ENCODE measurements at regions not wholly inside any gene's neighbourhood (a gene's known extent, or its start where the extent isn't known, plus 50 kb on each side); places are given as distances from the start of the nearest gene placed in this dataset.

DNA sequence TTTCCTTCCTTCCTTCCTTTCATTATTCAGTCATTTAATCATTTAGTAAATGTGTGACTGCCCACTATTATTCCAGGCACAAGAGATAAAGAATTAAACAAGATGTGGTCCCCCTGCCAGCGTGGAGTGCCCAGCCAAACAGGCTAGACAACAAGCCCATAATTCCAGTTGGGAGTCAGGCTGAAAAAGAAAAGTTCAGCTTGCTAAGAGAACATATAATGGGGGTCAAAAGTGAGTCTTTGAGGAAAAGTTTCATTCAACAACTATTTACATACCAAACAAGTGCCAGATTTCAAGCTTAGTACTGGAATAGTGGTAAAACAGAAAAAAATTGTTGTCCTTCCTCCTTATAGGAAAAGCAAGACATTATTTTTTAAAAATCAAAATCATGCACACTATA is 523.7 kb downstream of the TAFA4 start:
- no peak overlapping the region for H3K4me3 ChIP-seq (ENCODE audit: low read length)
- no peaks in the 10 kb centered on the region for H3K4me1 ChIP-seq (ENCODE audit: insufficient read depth, low read length)
- H3K27me3 ChIP-seq (ENCODE audit: insufficient read depth, low read length): no peaks in the 10 kb centered on the region
- H3K9me3 ChIP-seq (ENCODE audit: low read depth, low read length): no peaks in the 10 kb centered on the region

DNA sequence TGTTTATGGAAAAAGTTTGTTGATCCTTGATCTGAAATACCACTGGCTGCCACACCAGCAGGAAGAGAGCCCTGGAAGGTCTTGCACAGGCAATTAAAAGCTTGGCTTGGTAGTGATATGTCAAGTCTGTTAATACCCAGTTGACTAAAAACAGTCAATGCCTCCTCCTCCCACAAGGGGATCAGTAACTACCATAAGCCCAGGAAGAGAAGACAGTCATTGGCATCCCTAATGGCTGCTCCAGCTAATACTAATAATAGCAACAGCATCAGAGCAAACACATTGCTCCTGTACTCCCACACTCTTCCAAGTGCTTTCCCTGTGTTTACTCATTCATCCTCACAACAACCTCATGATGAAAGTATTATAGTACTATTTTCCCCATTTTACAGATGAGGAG is 528.6 kb downstream of the TAFA4 start:
- Histone ChIP-seq H3K4me3 (ENCODE audit: low read length) (no peak overlapping the region), H3K4me1 (ENCODE audit: insufficient read depth, low read length) (no peaks in the 10 kb centered on the region), H3K27me3 (ENCODE audit: insufficient read depth, low read length) (no peaks in the 10 kb centered on the region), H3K9me3 (ENCODE audit: low read depth, low read length) (no peaks in the 10 kb centered on the region)

DNA sequence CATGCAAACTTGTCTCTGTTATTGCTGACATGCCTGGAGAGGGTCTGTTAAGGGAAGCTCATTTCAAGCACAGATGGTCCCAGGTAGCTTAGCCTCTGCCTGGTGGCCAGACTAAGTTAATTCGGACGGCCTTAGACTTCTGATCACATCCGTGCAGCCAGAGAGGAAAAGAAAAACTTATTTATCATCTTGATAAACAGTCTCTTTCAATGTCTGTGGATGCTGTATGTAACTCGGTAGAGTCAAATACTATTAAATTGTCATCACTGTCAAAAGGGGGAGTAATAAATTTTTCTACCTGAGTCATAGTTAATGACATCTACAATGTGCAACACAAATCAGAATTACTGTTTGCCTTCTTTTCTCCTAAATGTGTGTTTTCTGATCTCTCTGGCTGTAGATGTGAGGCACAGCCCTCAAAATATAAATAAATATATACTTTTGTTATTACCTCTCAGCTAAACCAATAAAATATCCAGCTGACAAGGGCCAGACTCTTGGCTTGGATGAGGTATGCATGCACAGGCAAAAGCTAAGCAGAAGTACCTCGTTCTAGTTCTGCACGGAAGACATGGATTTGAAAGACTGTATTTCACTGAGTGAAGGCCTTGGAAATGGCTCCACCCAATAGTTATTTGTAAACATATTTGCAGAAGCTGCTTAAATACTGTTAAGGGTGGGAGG is 530.0 kb downstream of the TAFA4 start:
- Histone ChIP-seq H3K4me3 (ENCODE audit: low read length) (no peak overlapping the region), H3K27me3 (ENCODE audit: insufficient read depth, low read length) (no peaks in the 10 kb centered on the region), H3K4me1 (ENCODE audit: insufficient read depth, low read length) (no peaks in the 10 kb centered on the region), H3K9me3 (ENCODE audit: low read depth, low read length) (no peaks in the 10 kb centered on the region)

DNA sequence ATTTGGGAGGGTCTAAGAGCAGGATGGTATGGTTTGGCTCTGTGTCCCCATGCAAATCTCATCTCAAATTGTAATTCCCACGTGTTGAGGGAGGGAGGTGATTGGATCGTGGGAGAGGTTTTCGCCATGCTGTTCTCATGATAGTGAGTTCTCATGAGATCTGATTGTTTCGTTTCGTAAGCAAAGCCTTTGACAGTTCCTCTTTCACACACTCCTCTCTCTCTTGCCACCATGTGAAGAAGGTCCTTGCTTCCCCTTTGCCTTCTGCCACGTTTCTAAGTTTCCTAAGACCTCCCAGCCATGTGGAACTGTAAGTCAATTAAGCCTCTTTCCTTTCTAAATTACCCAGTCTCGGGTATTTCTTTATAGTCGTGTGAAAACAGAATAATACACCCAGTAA is 553.7 kb downstream of the TAFA4 start:
- Histone ChIP-seq H3K4me1 (ENCODE audit: insufficient read depth, low read length) (no peaks in the 10 kb centered on the region), H3K27me3 (ENCODE audit: insufficient read depth, low read length) (no peaks in the 10 kb centered on the region), H3K4me3 (ENCODE audit: low read length) (no peak overlapping the region), H3K9me3 (ENCODE audit: low read depth, low read length) (peaks cover 5% of the 10 kb centered on the region)

DNA sequence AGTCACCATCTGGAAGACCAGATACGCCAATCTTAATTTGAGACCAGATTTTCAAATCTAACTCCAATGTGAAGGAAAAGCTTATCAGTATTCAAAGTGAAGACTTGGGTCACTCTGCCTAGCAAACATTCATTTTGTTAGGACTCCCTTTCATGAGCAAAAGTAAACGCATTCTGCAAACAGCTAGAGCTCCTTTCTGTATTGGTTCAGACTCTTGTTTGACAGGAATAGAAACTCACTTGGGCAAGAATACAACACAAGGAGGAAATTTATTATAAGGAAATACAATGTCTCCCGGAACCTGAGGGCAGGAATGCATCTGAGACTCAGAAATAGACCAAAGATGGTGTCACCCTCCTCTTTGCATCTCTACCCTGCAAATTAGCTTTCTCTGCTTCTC is 558.6 kb downstream of the TAFA4 start:
- Histone ChIP-seq H3K4me3 (ENCODE audit: low read length) (no peak overlapping the region), H3K4me1 (ENCODE audit: insufficient read depth, low read length) (no peaks in the 10 kb centered on the region), H3K9me3 (ENCODE audit: low read depth, low read length) (peaks cover 5% of the 10 kb centered on the region), H3K27me3 (ENCODE audit: insufficient read depth, low read length) (no peaks in the 10 kb centered on the region)

DNA sequence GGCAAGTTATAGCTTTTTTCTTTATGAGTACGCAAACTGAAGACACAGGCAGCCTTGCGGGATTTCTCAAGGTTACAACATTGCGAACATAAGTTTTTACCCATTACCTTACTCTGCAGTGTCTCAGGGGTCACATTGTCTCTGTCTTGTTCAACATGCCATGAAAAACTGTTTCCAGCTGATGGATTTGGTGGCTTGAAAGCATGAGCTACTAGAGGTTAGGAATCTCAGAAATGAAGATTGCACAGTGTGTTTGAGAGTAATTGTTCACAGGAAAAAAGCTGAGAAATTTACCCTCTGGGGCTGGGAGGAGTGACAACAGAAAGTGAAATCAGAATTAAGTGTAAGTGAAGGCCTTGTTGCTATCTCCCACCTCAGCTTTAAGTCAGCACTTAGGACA is 568.6 kb downstream of the TAFA4 start:
- Histone ChIP-seq H3K4me3 (ENCODE audit: low read length) (no peak overlapping the region), H3K4me1 (ENCODE audit: insufficient read depth, low read length) (no peaks in the 10 kb centered on the region), H3K27me3 (ENCODE audit: insufficient read depth, low read length) (no peaks in the 10 kb centered on the region), H3K9me3 (ENCODE audit: low read depth, low read length) (no peaks in the 10 kb centered on the region)

DNA sequence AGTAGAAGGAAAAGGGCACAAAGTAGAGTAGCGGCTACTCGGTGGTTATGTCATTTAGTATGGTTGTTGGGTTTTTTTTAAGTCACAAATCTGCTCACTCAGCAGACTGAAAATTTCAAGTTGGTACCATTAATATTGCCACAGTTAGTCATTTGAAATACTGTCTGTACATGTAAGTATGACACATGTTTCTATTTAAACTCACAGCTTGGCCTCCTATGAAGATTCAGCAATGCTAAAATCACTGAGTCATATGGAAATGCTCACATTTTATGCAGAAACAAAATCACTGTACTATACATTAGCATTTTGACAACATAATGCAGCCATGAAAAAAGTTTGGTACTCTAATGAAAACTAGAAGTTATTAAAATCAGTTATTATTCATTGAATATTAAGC is 571.9 kb downstream of the TAFA4 start:
- no peaks in the 10 kb centered on the region for H3K27me3 ChIP-seq (ENCODE audit: insufficient read depth, low read length)
- H3K4me3 ChIP-seq (ENCODE audit: low read length): no peak overlapping the region
- H3K9me3 ChIP-seq (ENCODE audit: low read depth, low read length): no peaks in the 10 kb centered on the region
- no peaks in the 10 kb centered on the region for H3K4me1 ChIP-seq (ENCODE audit: insufficient read depth, low read length)

DNA sequence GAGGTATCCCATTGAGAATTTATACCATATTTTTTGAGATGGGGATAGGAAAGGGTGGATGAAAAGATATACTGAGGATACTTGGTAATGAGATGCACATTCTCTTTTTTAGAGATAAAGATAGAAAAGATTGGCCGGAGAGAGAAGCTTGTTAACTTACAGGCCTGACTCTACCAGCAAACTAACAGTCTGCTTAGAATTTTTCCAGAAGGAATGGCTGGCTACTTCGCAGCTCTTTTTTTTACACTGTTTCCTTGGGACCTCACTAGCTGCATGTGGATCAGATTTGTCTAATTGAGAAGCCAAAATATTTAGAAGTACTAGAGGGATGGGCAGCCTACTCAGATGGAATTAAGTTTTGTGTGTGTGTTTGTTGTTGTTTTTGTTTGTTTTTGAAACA is 586.6 kb downstream of the TAFA4 start:
- Histone ChIP-seq H3K27me3 (ENCODE audit: insufficient read depth, low read length) (no peaks in the 10 kb centered on the region), H3K9me3 (ENCODE audit: low read depth, low read length) (no peaks in the 10 kb centered on the region), H3K4me3 (ENCODE audit: low read length) (no peak overlapping the region), H3K4me1 (ENCODE audit: insufficient read depth, low read length) (no peaks in the 10 kb centered on the region)

DNA sequence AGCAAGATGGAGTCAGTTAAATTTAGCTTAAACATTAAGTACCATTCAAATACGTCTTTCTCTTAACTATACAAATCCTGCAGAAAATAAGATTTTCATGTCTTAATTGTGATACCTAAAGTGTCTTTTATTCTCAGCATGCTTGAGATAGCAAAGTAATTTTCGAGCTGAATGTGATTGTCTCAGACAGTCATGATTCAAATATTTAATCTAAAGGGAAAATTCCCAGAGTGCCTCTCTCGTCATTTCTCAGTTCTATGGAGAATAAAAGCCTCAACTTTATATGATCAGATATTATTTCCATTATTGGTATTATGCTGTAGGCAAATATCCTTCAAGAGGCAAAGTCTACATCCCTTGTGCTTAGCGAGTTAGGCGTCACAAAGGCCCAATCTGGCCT is 589.9 kb downstream of the TAFA4 start:
- no peaks in the 10 kb centered on the region for H3K4me1 ChIP-seq (ENCODE audit: insufficient read depth, low read length)
- H3K27me3 ChIP-seq (ENCODE audit: insufficient read depth, low read length): no peaks in the 10 kb centered on the region
- H3K9me3 ChIP-seq (ENCODE audit: low read depth, low read length): no peaks in the 10 kb centered on the region
- H3K4me3 ChIP-seq (ENCODE audit: low read length): no peak overlapping the region

DNA sequence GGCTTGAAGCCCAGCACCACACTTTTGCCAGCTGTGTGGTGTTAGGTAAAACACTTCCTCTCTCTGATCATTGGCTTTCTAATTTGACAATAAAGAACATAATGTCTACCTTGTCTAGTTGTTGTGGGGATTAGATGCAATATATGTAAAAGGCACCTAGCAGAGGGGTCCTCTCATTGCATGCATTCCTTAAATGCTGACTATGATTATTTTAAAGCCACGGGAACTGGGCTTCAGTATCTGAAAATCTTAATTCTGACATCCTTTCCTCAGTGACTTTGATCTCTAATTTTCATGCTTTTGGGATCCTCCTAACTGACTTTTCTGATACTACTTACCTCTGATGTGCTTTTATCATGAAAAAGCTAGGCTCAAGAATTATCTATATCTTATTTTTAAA is 596.3 kb downstream of the TAFA4 start:
- H3K9me3 ChIP-seq (ENCODE audit: low read depth, low read length): no peaks in the 10 kb centered on the region
- no peak overlapping the region for H3K4me3 ChIP-seq (ENCODE audit: low read length)
- H3K4me1 ChIP-seq (ENCODE audit: insufficient read depth, low read length): no peaks in the 10 kb centered on the region
- no peaks in the 10 kb centered on the region for H3K27me3 ChIP-seq (ENCODE audit: insufficient read depth, low read length)

DNA sequence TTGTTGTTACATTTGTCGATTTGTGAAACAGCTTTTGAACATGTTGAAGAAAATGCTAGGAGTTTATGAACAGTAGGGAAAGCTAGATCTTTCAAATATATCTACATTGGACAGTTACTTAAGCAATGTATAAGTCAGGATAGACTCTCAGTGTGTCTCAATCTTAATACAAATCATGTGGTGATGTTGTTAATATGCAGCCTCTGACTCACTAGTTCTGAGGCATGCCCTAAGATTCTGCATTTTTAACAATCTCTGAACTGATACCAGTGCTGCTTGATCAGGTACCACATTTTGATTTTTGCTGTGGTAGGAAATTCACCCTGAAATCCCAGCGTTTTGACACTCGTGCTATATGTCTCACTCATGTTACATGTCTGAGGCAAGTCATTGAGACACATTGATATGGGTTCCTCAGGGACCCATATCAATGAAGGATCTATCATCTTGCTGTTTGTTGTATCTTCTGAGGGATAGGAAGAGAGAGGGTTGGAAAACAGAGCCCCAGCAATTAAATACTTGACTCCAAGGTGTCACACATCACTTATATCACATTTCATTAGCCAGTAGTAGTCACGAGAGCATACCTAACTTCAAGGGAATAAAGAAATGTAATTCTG is 597.9 kb downstream of the TAFA4 start:
- Histone ChIP-seq H3K4me1 (ENCODE audit: insufficient read depth, low read length) (no peaks in the 10 kb centered on the region), H3K4me3 (ENCODE audit: low read length) (no peak overlapping the region), H3K27me3 (ENCODE audit: insufficient read depth, low read length) (no peaks in the 10 kb centered on the region), H3K9me3 (ENCODE audit: low read depth, low read length) (no peaks in the 10 kb centered on the region)

DNA sequence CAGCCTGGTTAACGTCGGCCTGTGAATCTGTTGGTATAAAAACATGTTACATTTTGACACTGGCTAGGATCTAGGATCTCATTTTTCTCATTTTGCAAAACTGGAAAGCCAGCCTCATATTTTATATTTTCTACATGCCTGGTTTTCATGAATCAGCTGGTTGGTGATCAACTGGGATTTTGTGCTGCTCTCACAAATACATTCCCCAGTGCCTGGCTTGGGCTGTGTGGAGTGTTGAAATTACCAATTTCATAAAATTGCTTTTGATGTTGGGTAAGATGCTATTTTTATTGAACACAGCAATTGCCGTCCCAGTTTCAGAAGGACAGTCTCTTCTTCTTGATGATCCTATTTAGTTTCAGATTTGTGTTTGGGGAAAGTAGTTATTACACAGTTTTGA is 604.3 kb downstream of the TAFA4 start:
- no peak overlapping the region for H3K4me3 ChIP-seq (ENCODE audit: low read length)
- no peaks in the 10 kb centered on the region for H3K27me3 ChIP-seq (ENCODE audit: insufficient read depth, low read length)
- no peaks in the 10 kb centered on the region for H3K4me1 ChIP-seq (ENCODE audit: insufficient read depth, low read length)
- H3K9me3 ChIP-seq (ENCODE audit: low read depth, low read length): no peaks in the 10 kb centered on the region

DNA sequence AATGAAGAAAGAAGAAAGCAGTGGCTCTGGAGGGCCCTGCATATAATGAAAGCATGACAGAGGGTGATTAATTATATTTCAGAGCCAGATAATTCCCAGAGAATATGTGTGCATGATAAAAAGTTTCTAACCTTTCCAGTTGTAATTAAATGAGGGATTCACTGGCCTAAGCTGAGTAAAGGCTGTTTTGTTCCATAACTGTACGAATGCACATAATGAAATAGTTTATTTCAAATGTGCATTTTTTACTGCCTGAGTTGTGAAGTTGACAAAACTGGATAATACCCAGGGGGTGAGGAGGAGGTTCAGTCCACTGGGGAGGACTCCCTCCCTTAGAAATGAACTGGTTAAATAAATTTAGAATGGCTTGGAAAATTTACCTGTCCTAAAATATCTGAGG is 616.4 kb downstream of the TAFA4 start:
- Histone ChIP-seq H3K27me3 (ENCODE audit: insufficient read depth, low read length) (no peaks in the 10 kb centered on the region), H3K4me1 (ENCODE audit: insufficient read depth, low read length) (no peaks in the 10 kb centered on the region), H3K9me3 (ENCODE audit: low read depth, low read length) (no peaks in the 10 kb centered on the region), H3K4me3 (ENCODE audit: low read length) (no peak overlapping the region)

DNA sequence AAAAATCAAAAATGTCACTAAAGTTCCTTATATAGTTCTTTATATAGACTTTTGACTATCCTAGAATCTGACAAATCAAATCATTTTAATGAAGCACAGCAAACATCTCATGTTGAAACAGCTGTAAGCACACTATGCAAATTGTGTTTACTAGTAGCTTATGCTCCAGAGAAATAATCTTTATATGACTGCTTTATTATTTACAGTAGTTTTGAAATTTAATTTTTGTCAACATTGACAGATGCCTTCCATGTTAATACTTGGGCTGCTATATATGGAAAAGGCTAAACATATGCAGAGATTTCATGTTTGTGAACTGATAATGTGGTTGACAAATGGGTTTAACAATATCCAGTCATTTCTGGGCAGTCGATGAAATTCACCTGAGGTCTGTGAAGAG is 616.8 kb downstream of the TAFA4 start:
- Histone ChIP-seq H3K9me3 (ENCODE audit: low read depth, low read length) (no peaks in the 10 kb centered on the region), H3K4me3 (ENCODE audit: low read length) (no peak overlapping the region), H3K27me3 (ENCODE audit: insufficient read depth, low read length) (no peaks in the 10 kb centered on the region), H3K4me1 (ENCODE audit: insufficient read depth, low read length) (no peaks in the 10 kb centered on the region)

DNA sequence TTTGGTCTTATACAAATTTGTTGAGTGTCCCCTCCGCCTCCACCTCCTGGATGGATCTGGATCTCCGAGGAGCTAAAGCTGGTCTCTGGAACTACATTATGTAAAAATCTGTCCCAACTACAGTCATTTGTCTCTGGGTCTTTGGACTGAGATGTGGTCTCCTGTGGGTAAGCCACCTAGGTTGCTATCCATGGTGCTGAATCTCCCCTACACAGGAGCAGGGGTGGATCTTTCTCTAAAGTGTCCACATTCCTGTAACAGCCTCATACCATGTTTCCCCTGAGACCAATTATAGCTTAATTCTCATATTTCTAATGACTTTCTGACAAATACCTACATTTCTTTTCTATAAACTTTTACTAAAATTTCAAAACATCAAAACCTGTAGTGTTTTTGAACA is 625.8 kb downstream of the TAFA4 start:
- H3K4me3 ChIP-seq (ENCODE audit: low read length): no peak overlapping the region
- H3K27me3 ChIP-seq (ENCODE audit: insufficient read depth, low read length): no peaks in the 10 kb centered on the region
- no peaks in the 10 kb centered on the region for H3K9me3 ChIP-seq (ENCODE audit: low read depth, low read length)
- H3K4me1 ChIP-seq (ENCODE audit: insufficient read depth, low read length): no peaks in the 10 kb centered on the region

DNA sequence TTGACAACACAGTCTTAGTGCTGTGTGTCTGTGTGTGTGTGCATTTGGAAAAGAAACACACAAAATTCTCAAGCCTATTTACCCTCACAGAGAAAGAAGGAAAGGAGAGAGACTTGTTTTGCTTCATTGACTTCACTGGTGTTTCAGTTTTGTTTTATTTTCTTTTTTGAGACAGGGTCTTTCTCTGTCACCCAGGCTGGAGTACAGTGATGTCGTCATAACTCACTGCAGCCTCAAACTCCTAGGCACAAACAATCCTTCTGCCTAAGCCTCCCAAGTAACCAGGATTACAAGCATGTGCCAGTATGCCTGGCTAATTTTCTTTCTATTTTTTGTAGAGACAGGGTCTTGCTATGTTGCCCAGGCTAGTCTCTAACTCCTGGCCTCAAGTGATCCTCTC is 636.9 kb downstream of the TAFA4 start:
- Histone ChIP-seq H3K4me3 (ENCODE audit: low read length) (no peak overlapping the region), H3K4me1 (ENCODE audit: insufficient read depth, low read length) (no peaks in the 10 kb centered on the region), H3K27me3 (ENCODE audit: insufficient read depth, low read length) (no peaks in the 10 kb centered on the region), H3K9me3 (ENCODE audit: low read depth, low read length) (no peaks in the 10 kb centered on the region)
